Activated naive CD4-positive, alpha-beta T cell treated with anti-CD3 and anti-CD28 coated beads, Interleukin-2, amount 50 U/mL, for 16 hours (primary cell): ENCODE measurements at regions not wholly inside any gene's neighbourhood (a gene's known extent, or its start where the extent isn't known, plus 50 kb on each side); places are given as distances from the start of the nearest gene placed in this dataset.
"Not testable (repeated sequence)": the region's sequence is repeated elsewhere in the genome, so short reads cannot be mapped to it uniquely, and the experiment has no call there.

Source experiments
- DNase-seq: peaks from one replicate; pipeline ENCODE4 v3.0.0-alpha.2; 2020

DNA sequence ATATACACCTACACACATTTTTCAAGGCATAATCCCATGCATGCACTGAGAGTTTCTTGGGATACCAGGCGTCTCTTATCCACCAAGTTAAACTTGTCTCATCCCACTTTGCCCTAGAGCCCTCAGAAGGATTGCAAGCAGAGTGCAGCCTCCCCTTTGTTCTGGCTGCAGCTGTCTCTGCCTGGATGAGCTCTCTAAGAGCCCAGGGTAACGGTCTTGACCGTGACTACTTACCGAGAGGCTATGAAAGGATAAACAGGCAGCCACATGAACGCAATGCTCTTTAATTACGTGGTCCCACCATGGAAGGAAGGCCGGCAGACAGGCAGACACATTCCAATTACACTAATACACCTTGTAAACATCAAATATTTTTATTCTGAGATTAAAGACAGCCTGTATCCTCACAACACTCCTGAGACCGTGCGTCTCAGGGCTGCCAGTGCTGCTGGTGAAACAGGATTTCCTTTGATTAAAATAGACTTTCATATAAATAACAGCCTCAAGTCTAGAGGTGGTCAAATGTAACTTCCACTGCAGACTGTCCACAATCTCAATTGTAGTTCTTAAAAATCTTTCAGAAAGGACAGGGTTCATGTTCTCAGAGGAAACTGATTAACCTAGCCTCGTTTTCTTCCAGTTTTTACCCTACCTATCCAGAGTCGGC, 210.0 kb upstream of the PRDM1 start:
- no peak for DNase-seq

- no peak for DNase-seq
Observed at GRCh38 chr6:105874835-105875626, 211.1 kb upstream of the PRDM1 start.

DNA sequence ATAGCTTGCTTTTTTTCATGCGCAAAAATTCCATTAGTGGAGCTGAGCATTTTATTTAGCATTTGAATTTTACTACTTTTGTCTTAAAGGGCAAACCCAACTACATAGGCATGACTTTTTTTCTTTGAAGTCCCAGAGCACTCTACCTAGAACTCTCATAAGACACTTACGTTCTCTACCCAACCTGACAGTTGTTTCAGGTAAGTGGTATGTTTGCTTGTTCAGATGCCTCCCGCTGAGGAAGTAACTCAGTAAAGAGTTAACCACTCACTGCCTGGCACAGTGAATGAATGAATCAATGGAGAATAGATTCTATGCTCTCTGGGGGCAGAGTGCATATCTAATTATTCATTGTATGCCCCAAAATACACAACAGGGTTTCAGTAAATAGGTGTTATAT, 212.3 kb upstream of the PRDM1 start:
- no peak for DNase-seq

DNA sequence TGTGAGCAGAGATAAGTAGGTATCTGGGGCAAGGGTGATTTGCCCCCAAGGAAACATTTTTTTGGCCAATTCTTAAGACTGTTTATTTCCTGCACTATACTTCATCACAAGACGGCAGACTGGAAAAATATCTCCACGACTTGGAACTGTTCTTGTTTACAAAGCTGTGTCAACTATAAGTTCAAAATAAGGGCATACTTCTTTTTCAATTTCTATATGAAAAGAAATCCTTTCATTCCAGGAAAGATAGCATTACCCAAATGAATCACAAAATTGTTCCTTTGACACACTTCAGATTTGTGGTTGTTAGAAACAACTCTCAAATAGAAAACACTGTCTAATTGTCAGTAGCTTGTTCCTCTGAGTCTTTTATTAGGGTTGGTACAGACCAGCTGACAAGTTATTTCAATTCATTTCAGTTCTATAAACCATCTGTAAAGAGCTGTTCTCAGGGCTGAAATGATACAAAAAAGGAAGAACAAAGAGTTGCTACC, 212.9 kb upstream of the PRDM1 start:
- no peak for DNase-seq

DNA sequence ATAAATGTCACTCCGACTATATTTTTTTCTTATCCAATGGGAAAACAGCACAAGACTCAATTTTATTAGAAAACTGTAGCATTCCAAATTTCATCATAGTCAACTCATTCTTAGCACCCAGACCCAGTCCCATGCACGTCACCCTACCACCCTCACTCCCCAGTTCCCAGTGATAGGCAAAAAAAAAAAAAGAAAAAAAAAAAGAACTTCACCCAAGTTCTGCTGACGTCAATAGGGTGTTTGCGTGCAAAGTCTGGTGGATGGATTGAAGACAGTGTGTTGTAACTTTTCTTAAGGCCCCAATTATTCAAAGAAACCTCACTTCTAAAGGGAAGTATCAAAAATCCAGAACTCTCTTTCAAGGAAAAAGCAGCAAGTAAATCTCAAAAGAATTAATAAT, 213.9 kb upstream of the PRDM1 start:
- DNase-seq, result no peak

- no peak for DNase-seq
Observed at GRCh38 chr6:105871542-105871941, 214.6 kb upstream of the PRDM1 start.

DNA sequence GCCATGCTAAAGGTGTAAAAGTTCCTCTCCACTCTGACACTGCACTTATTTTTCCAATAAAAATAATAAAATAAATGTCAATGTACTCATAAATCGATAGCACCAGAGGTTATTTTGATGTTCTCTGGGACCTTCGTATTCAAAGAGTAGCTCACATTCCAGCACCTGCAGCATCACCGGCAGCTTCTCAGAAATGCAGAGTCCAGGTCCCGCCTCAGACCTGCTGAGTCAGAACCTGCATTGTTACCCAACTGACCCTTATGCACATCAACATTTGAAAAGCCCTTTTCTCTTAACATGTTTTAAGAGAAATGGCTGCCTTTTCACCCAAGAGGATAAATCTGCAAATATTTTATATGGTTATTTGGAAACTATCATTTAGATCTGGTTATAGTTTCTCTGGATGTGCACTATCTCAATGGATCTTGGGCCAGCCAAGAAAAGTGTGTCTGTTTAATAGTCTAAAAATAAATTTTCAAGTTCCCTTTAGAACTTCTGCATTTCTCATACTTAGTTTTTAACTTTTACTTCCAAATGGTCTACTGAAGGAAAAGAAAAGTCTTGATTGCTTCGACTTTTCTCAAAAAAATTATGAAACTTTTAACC, 216.2 kb upstream of the PRDM1 start:
- DNase-seq, result no peak

DNA sequence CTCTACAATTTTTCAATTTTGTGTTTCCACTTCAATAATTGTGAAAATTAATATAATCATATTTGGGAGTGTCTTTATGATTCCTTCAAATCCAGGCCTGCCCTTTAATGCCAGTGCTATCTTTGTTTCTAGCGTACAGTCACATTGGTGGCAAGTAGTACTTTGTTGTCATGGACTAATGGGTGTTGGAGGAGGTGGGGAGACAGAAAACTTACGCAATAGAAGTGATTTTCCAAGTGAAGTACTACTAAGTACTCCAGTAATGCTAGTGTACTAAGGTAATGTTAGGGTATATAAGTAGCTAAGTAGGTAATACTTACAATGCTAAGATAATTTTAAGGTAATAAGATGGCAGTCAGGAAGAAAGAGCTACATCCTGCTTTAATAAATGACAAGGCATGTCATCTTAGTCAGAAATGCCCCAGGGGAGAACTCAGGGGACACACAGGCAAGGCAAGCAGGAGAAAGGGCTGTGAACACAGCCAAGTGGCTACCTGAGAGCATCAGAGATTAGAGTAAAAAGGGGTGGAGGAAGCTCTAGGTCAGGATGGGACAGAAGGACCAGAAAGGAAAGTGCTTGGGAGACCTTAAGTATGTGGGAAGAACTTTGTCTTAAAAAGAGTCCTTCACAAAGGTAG, 217.2 kb upstream of the PRDM1 start:
- no peak for DNase-seq

- no peak for DNase-seq
Observed at GRCh38 chr6:105867821-105868220, 218.3 kb upstream of the PRDM1 start.

GRCh38 chr6:105867277-105867676, 218.9 kb upstream of the PRDM1 start:
- DNase-seq, result no peak

DNA sequence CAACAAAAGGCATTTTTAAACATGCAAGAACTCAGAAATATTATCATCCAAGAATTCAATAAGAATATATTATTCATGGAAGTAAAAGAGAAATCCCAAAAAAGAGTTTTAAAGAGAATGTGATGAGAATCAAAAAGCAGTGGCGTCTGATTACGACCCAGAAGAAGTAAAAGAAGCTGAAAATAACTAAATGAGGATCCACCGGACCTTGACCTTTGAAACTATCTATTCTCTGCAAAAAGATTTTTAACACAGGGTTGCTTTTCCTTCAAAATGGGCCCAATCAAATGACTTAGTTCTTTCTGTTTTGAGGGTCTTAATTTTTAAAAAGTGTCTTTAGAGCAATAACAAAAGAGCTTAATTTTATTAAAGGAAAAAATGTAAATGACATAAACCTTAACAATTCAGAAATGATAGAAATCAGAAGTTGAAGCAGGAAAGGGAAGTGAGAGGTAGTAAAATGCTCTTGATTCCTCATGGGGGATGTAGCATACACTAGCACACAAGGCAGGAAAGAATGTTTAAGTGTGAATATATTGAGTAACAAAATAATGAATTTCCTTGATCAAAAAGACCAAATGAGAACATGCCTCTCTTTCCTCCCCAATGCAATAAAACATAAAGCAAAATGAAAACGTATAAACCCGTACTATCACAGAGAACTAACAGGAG, 223.1 kb upstream of the PRDM1 start:
- no peak for DNase-seq

GRCh38 chr6:105860927-105861326, 225.2 kb upstream of the PRDM1 start:
- DNase-seq, result not testable (repeated sequence)

GRCh38 chr6:105859457-105859856, 226.7 kb upstream of the PRDM1 start:
- DNase-seq, result no peak

DNA sequence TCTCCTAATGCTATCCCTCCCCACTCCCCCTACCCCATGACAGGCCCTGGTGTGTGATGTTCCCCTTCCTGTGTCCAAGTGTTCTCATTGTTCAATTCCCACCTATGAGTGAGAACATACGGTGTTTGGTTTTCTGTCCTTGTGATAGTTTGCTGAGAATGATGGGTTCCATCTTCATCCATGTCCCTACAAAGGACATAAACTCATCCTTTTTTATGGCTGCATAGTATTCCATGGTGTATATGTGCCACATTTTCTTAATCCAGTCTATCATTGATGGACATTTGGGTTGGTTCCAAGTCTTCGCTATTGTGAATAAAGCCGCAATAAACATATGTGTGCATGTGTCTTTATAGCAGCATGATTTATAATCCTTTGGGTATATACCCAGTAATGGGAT, 227.5 kb upstream of the PRDM1 start:
- DNase-seq, result not testable (repeated sequence)

- no peak for DNase-seq
Observed at GRCh38 chr6:105855433-105855832, 230.7 kb upstream of the PRDM1 start.

DNA sequence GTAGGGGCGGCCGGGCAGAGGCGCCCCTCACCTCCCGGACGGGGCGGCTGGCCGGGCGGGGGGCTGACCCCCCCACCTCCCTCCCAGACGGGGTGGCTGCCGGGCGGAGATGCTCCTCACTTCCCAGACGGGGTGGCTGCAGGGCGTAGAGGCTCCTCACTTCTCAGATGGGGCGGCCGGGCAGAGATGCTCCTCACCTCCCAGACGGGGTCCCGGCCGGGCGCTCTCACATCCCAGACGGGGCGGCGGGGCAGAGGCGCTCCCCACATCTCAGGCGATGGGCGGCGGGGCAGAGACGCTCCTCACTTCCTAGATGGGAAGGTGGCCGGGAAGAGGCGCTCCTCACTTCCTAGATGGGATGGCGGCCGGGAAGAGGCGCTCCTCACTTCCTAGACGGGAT, 232.2 kb upstream of the PRDM1 start:
- DNase-seq, result not testable (repeated sequence)

DNA sequence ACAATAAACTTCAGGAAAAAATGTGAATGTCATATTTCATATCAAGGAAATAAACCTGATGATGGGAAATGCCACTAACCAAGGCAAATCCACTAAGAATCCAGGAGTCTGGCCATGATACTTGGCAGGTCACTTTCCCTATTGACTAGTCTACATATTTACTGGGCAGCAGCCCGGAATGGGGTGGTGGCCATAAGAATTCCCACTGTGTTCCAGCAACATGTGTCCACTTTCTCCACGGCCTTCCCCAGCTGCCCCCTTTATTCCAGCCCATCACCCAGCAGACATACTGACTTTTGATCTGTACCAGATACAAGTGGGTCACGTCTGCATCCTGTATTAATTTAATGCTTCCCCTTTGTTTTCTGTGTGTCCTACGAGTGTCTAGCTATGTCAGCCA, 234.5 kb upstream of the PRDM1 start:
- DNase-seq, result no peak

- no peak for DNase-seq
Observed at GRCh38 chr6:105851113-105851580, 235.0 kb upstream of the PRDM1 start.

- DNase-seq, result no peak
Observed at GRCh38 chr6:105850261-105851112, 235.6 kb upstream of the PRDM1 start.

DNA sequence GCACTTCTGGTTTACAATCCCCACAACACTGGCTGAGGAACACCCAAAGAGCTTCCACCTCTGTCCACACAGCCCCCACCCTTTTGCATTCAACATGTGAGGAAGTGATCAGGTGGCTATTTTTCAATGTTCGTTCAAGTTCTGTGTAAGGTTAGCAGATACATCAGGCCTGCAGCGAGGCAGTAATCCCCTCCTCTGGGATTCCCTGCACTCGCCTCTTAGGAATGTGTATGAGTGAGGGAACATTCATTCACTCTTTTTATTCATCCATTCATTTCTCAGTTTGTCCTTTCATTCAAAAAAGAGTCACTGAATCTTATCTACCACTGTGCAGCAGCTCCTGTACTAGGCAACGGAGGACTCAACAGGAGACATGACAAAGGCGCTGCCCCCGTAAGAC, 236.4 kb upstream of the PRDM1 start:
- DNase-seq, result no peak

DNA sequence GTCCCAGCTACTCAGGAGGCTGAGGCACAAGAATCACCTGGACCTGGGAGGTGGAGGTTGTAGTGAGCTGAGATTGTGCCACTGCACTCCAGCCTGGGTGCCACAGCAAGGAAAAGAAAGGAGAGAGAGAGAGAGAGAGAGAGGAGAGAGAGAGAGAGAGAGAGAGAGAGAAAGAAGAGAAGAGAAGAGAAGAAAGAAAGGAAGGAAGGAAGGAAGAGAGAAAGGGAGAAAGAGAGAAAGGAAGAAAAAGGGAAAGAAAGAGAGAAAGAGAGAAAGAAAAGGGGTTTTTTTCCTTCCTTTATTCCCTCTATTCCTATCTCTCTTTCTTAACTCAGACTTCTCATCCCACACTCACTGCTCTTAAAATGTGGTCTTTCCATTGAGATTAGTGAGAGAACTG, 238.7 kb upstream of the PRDM1 start:
- no peak for DNase-seq
